Middle frontal gyrus (tissue), 1 donor: ENCODE measurements at regions not wholly inside any gene's neighbourhood (a gene's known extent, or its start where the extent isn't known, plus 50 kb on each side); places are given as distances from the start of the nearest gene placed in this dataset.

Source experiments
- DNase-seq: peaks from one replicate; pipeline ENCODE4 v3.0.0-alpha.2; 2015; ENCODE audit warnings: low spot score; ENCODE audit errors: extremely low spot score

- no peak for DNase-seq
Measured at GRCh38 chr5:73374520-73375190, 73.9 kb downstream of the FOXD1 start.

GRCh38 chr5:73373814-73374510 is 74.6 kb downstream of the FOXD1 start:
- DNase-seq: no peak

GRCh38 chr5:73370640-73371583 is 77.7 kb downstream of the FOXD1 start:
- no peak for DNase-seq

- no peak for DNase-seq
Measured at GRCh38 chr5:73370095-73370494, 78.5 kb downstream of the FOXD1 start.

- DNase-seq: no peak
Measured at GRCh38 chr5:73369278-73369677, 79.3 kb downstream of the FOXD1 start.

GRCh38 chr5:73367650-73368049 is 80.9 kb downstream of the FOXD1 start:
- DNase-seq: no peak

GRCh38 chr5:73365990-73366667 is 82.4 kb downstream of the FOXD1 start:
- DNase-seq: no peak

GRCh38 chr5:73365301-73365853 is 83.2 kb downstream of the FOXD1 start:
- no peak for DNase-seq

GRCh38 chr5:73363911-73364730 is 84.5 kb downstream of the FOXD1 start:
- no peak for DNase-seq

GRCh38 chr5:73359395-73359794 is 89.2 kb downstream of the FOXD1 start:
- DNase-seq: no peak

GRCh38 chr5:73358366-73358765 is 90.2 kb downstream of the FOXD1 start:
- DNase-seq: no peak

- DNase-seq: no peak
Measured at GRCh38 chr5:73357576-73357975, 91.0 kb downstream of the FOXD1 start.

- DNase-seq: no peak
Measured at GRCh38 chr5:73355108-73355507, 93.5 kb downstream of the FOXD1 start.

GRCh38 chr5:73354406-73354805 is 94.2 kb downstream of the FOXD1 start:
- no peak for DNase-seq

GRCh38 chr5:73352649-73353230 is 95.8 kb downstream of the FOXD1 start:
- DNase-seq: no peak

GRCh38 chr5:73352243-73352642 is 96.3 kb downstream of the FOXD1 start:
- DNase-seq: no peak

- DNase-seq: no peak
Measured at GRCh38 chr5:73351593-73351992, 97.0 kb downstream of the FOXD1 start.

GRCh38 chr5:73346878-73347408 is 101.6 kb downstream of the FOXD1 start:
- DNase-seq: no peak

GRCh38 chr5:73344835-73345234 is 103.7 kb downstream of the FOXD1 start:
- no peak for DNase-seq

- no peak for DNase-seq
Measured at GRCh38 chr5:73339711-73340110, 108.9 kb downstream of the FOXD1 start.
